H1 (cell line): ENCODE measurements at regions not wholly inside any gene's neighbourhood (a gene's known extent, or its start where the extent isn't known, plus 50 kb on each side); places are given as distances from the start of the nearest gene placed in this dataset.

Experiments
- FOSL1 ChIP-seq: IDR thresholded peaks from 2 replicates; pipeline ENCODE4 v1.6.1; 2011; ENCODE audit warnings: mild to moderate bottlenecking, low read depth, low read length, moderate library complexity; ENCODE audit not compliant: insufficient read depth
- GTF2F1 ChIP-seq: IDR thresholded peaks from 2 replicates; pipeline ENCODE4 v1.6.1; 2012; ENCODE audit warnings: low read depth, low read length, improper control_type of control experiment, borderline replicate concordance
- RFX5 ChIP-seq: IDR thresholded peaks from 2 replicates; pipeline ENCODE4 v1.6.1; 2011; ENCODE audit warnings: low read depth, low read length, improper control_type of control experiment, borderline replicate concordance
- SAP30 ChIP-seq: fragments of 300-600 bp; sonication (generic); IDR thresholded peaks from 2 replicates; pipeline ENCODE4 v1.7.1; 2012; ENCODE audit warnings: low read length, moderate library complexity, mild to moderate bottlenecking, inconsistent platforms; ENCODE audit not compliant: insufficient read depth, insufficient replicate concordance
- SRF ChIP-seq: IDR thresholded peaks from 2 replicates; pipeline ENCODE4 v1.6.1; 2011; ENCODE audit warnings: mild to moderate bottlenecking, low read depth, low read length, moderate library complexity

DNA sequence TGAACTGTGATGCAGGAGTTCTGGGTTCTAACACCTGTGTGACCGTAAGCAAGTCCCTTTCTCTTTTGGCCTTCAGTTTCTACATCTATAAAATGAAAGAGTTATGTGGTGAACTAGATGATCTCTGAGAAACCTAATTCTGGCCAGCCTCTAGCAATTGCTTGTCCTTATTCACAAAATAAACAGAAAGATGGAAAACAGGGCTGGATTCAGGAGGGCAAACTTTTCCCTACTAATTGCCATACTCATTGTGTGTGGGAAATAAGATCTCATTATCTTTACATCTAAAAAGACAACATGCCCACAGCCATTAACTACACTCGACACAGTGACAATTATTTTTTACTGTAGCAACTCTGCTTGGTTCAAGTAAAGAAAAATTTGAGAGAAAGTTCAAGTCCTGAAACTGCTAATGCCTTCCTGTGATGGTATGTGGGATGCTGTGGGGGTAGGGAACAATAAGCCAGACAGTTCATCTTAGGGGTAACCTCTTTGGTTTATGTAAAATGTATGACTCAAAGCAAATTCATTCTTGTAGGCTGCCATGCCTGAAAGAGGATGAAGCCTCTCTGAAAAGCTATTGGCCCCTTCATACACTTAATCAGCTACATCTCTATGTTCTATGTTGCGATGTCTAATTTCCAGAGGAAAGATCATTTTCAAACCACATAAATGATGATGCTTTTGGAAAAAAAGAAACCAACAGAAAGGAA, 177.6 kb upstream of the BCL6 start (continued):
- TF ChIP-seq FOSL1, result no peak
- no peak for TF ChIP-seq GTF2F1
- TF ChIP-seq RFX5, result no peak
- TF ChIP-seq SRF, result no peak
- no peak for TF ChIP-seq SAP30
